WI38 (cell line): ENCODE measurements at regions not wholly inside any gene's neighbourhood (a gene's known extent, or its start where the extent isn't known, plus 50 kb on each side); places are given as distances from the start of the nearest gene placed in this dataset.

Experiments
- H3K4me3 ChIP-seq: 2 replicates; pipeline ENCODE4 v1.5.1; 2011; ENCODE audit warnings: low read depth, mild to moderate bottlenecking, control low read depth, low read length
- TF ChIP-seq, protein P1 (sequence below): IDR thresholded peaks from 2 replicates; pipeline ENCODE4 v1.5.1; 2012; ENCODE audit warnings: low read depth, mild to moderate bottlenecking, control low read depth, low read length

DNA sequence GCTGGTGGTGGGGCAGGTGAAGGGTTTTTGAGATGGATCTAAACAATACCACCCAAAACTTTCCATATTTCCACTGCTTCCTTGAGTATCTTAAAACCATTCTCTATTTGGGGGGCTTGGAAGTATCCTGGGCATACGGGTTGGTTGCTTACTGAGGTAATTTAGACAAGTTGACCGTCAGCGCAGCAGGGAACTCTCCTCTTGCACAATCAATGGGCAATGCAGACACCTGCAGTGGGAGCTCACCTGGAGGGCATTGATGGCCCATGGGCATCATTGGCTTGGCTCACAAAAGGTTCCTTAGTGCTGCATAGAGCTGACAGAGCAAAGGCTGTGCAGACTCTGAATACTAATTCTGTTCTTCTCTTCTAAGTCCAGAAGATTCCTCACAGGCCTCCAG lies 101.5 kb downstream of the EPDR1 start:
- TF ChIP-seq, protein P1, sequence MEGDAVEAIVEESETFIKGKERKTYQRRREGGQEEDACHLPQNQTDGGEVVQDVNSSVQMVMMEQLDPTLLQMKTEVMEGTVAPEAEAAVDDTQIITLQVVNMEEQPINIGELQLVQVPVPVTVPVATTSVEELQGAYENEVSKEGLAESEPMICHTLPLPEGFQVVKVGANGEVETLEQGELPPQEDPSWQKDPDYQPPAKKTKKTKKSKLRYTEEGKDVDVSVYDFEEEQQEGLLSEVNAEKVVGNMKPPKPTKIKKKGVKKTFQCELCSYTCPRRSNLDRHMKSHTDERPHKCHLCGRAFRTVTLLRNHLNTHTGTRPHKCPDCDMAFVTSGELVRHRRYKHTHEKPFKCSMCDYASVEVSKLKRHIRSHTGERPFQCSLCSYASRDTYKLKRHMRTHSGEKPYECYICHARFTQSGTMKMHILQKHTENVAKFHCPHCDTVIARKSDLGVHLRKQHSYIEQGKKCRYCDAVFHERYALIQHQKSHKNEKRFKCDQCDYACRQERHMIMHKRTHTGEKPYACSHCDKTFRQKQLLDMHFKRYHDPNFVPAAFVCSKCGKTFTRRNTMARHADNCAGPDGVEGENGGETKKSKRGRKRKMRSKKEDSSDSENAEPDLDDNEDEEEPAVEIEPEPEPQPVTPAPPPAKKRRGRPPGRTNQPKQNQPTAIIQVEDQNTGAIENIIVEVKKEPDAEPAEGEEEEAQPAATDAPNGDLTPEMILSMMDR = no peak
- H3K4me3 ChIP-seq = no peak overlapping the region

DNA sequence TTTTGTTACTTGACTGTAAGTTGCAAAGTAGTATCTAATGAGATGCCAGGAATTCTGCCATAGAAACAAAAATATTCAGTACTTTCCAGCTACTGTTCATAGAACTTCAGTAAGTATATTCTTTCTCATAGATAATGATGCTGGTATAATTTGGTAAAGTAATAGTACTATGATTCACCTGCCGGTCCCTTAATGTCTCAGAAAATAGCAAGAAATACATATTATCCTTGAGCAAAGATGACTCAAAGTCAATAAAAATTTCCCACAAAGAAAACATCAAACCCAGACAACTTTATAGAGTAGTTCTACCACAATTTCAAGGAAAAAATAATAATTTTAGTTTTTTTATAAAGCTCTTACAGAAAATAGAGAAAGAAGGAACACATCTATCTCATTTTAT lies 105.4 kb downstream of the EPDR1 start:
- TF ChIP-seq, protein P1 = no peak
- no peak overlapping the region for H3K4me3 ChIP-seq

DNA sequence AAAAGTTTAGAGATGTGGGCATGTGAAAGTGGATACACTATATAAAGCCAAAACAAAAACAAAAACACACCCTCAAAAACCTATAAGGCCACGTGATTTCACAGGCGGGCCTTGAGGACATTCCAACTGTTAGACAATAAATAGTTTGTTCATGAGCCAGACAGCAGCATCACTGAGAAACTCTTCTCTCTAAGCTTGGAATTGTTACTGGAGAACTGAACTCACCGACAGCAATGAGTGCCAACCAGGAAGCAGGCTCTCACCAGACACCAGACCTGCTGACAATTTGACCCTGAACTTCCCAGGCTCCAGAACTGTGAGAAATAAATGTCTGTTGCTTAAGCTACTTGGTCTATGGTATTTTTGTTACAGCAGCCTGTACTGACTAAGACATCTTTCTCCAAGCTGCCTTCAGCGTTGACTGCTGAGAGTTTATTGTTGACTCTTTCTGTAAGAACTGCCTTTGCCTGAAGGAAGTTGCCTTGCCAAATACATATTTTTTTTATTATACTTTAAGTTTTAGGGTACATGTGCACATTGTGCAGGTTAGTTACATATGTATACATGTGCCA lies 107.5 kb downstream of the EPDR1 start:
- H3K4me3 ChIP-seq = no peak overlapping the region
- TF ChIP-seq, protein P1 = no peak

DNA sequence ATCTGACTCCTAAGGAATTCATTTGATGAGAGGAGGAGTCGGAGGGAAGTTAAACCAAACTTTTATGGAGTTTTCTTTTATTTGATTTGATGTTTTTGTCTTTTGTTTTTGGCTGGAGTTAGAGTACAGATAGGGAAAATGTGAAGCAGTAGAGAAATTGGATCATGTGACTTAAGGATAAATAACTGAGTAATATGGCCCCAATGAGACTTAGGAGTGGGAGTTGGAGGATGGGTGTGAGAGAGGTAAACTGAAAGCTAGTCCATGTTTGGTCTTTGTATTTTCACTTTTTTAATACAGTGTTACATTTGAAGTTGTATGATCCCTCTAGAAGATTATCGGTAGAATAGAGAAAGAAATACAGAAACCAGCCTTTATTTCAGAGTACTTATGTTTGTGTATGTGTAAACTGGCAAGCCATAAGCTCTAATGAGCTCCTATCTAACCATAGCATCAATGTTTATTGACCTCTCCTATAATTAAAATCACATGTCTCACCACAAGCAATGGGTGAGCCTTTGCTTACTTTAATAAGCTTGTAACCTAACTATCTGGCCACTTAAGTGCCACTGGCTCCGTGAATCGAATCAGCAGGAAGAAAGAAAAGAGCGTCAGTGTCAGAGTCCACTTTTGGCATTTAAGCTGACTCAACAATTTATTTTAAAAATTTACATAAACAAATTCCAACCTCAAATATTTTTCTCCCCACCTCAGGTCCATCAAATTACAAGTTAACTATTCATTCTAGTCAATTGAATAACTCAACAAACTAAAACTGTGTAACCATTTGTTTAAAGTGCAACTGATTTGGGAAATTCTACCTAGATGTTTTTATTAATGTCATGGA lies 113.8 kb downstream of the EPDR1 start:
- H3K4me3 ChIP-seq = no peak overlapping the region
- TF ChIP-seq, protein P1 = no peak

DNA sequence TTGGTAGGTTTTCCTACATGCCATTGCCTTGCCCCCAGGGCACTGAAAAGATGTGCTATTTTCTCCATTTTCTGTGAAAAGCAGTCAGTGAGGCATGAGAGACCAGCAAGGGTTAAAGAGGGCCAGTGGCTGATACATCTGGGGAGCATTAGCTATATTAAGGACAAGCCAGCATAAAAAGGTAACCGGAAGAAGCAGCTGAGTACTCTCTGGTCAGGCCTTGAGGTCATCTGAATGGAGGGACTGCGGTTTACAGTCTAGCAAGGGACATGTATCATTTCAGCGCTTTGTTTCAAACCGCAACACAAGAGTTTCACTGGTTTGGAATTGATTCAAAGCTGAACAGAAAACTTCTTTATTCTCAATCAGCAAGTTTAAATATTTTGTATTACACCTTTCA lies 120.4 kb downstream of the EPDR1 start:
- TF ChIP-seq, protein P1 = no peak
- H3K4me3 ChIP-seq = no peak overlapping the region

DNA sequence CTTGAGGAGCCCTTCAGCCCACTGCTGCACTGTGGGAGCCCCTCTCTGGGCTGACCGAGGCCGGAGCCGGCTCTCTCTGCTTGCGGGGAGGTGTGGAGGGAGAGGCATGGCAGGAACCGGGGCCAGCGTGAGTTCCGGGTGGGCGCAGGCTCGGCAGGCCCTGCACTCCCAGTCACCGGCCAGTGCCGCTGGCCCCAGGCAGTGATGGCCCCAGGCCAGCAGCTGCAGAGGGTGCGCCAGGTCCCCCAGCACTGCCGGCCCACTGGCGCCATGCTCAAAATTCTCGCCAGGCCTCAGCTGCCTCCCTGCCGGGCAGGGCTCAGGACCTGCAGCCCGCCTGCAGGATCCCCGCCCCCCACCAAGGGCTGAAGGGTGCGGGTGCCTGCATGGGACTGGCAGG lies 128.4 kb upstream of the STARD3NL start:
- TF ChIP-seq, protein P1 = no peak
- no peak overlapping the region for H3K4me3 ChIP-seq

DNA sequence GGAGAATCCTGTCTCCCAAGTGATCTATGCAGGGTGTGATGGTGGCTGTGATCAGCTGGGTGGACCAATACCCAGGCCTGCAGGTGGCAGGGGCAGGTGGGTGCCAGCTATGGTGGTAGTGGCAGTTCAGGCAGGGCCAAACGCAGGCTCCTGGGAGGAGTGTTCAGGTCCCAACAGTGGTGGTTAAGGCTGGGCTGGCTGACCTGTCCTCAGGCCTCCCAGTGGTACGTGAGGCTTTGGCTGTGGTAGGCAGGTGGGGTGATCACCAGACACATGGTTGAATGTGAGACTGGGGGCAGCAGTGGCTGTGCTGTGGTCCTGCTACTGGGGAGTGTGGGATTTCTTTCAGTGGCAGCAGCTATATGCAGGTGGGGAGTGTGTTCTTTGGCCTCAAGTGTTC lies 126.7 kb upstream of the STARD3NL start:
- H3K4me3 ChIP-seq = no peak overlapping the region

More for the DNA sequence above, 126.7 kb upstream of the STARD3NL start:
- TF ChIP-seq, protein P1 = no peak
